OCI-LY3 (cell line): ENCODE measurements at regions not wholly inside any gene's neighbourhood (a gene's known extent, or its start where the extent isn't known, plus 50 kb on each side); places are given as distances from the start of the nearest gene placed in this dataset.

Source experiments
- EZH2phosphoT487 ChIP-seq: fragments of 200-600 bp; shearing (Covaris generic); IDR thresholded peaks from 2 replicates; pipeline ENCODE4 v1.6.1; 2018; ENCODE audit warnings: antibody characterized with exemption, mixed run types, low read depth
- TF ChIP-seq, protein P1 (sequence below): fragments of 200-600, 300-600 bp; sonication (generic); IDR thresholded peaks from 2 replicates; pipeline ENCODE4 v1.5.1; 2014; ENCODE audit warnings: antibody characterized with exemption, low read length, low read depth

DNA sequence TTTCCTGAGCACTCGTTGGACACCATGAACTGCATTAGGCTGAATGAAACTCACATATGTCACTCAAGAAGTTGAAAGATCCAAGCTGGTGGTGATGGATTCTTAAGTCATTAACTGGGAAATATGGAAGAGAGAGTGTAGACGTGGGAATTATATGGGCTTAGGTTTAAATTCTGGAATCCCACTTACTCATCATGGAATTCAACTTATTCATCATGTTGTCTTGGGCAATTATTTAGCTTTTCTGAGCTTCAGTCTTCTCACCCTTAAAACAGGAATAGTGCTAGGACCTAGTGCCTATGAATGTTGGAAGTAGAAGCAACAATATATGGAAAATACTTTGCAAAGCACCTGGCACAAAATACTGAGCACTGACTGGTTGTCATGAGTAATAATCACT, 292.4 kb upstream of the TBX3 start:
- TF ChIP-seq, protein P1, sequence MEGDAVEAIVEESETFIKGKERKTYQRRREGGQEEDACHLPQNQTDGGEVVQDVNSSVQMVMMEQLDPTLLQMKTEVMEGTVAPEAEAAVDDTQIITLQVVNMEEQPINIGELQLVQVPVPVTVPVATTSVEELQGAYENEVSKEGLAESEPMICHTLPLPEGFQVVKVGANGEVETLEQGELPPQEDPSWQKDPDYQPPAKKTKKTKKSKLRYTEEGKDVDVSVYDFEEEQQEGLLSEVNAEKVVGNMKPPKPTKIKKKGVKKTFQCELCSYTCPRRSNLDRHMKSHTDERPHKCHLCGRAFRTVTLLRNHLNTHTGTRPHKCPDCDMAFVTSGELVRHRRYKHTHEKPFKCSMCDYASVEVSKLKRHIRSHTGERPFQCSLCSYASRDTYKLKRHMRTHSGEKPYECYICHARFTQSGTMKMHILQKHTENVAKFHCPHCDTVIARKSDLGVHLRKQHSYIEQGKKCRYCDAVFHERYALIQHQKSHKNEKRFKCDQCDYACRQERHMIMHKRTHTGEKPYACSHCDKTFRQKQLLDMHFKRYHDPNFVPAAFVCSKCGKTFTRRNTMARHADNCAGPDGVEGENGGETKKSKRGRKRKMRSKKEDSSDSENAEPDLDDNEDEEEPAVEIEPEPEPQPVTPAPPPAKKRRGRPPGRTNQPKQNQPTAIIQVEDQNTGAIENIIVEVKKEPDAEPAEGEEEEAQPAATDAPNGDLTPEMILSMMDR = no peak
- TF ChIP-seq EZH2phosphoT487 = no peak
